ENCODE measurements at regions not wholly inside any gene's neighbourhood (a gene's known extent, or its start where the extent isn't known, plus 50 kb on each side); places are given as distances from the start of the nearest gene placed in this dataset.

- TF ChIP-seq, protein P1, sequence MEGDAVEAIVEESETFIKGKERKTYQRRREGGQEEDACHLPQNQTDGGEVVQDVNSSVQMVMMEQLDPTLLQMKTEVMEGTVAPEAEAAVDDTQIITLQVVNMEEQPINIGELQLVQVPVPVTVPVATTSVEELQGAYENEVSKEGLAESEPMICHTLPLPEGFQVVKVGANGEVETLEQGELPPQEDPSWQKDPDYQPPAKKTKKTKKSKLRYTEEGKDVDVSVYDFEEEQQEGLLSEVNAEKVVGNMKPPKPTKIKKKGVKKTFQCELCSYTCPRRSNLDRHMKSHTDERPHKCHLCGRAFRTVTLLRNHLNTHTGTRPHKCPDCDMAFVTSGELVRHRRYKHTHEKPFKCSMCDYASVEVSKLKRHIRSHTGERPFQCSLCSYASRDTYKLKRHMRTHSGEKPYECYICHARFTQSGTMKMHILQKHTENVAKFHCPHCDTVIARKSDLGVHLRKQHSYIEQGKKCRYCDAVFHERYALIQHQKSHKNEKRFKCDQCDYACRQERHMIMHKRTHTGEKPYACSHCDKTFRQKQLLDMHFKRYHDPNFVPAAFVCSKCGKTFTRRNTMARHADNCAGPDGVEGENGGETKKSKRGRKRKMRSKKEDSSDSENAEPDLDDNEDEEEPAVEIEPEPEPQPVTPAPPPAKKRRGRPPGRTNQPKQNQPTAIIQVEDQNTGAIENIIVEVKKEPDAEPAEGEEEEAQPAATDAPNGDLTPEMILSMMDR (IDR thresholded peaks at IDR 0.05), result no peak
- ATAC-seq (ENCODE audit: low FRiP score) (no peak), DNase-seq (ENCODE audit: low spot score) (no peak)
These were observed 350.5 kb downstream of the KCNRG start for GRCh38 chr13:50365408-50366391.

GRCh38 chr13:50366488-50367174 is 351.4 kb downstream of the KCNRG start:
- DNase-seq (ENCODE audit: low spot score) (no peak), ATAC-seq (ENCODE audit: low FRiP score) (no peak)
- TF ChIP-seq, protein P1 (IDR thresholded peaks at IDR 0.05), result no peak

GRCh38 chr13:50369646-50370045 is 354.4 kb downstream of the KCNRG start:
- TF ChIP-seq, protein P1 (IDR thresholded peaks at IDR 0.05), result no peak
- DNase-seq (ENCODE audit: low spot score) (no peak), ATAC-seq (ENCODE audit: low FRiP score) (no peak)

DNA sequence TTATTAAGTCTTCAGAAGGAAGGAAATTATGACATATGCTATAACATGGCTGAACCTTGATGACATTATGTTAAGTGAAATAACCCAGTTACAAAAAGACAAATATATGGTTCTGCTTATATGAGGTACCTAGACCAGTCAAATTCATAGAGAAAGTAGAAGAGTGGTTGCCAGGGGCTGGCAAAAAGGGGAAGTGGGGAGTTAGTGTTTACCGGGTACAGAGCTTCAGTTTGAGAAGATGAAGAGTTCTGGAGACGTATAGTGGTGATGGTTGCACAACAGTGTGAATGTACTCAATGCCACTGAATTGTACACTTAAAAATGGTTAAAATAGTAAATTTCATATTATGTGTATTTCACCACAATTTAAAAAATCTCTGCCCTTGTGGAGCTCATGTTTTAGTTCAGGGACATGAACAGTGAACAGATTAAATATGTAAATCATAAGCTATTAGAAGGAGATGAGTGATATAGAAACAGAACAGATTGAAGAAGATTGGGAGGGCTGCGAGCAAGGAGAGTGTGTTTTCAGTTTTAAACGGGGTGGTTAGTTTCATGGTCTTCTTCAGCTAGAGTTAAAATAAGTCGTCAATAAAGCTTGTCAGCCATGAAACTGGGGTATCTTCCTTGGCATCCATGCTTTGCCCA is 355.2 kb downstream of the KCNRG start:
- no peak for DNase-seq (ENCODE audit: low spot score)
- ATAC-seq (ENCODE audit: low FRiP score), result no peak
- TF ChIP-seq, protein P1 (IDR thresholded peaks at IDR 0.05), result no peak

DNA sequence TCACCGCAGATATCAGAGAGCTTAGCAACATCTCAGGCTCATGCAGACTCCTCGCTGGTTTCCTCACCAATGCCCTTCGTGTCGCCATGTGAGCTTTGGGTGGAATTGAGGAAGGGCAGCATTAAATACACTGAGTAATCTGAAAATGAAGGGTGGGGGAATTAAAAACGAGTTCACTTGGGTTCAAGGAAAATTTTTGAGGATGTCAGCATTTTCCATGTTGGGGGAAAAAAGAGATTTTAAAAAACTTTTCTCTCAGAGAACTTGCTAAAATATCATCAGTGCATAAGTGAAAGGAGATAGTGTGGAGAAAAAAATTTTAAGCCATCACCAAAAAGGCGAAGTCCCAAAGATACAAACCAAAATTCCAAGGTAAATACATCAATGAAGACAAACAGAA is 359.3 kb downstream of the KCNRG start:
- DNase-seq (ENCODE audit: low spot score), result no peak
- TF ChIP-seq, protein P1 (IDR thresholded peaks at IDR 0.05), result no peak
- ATAC-seq (ENCODE audit: low FRiP score), result no peak

- DNase-seq (ENCODE audit: low spot score), result no peak
- ATAC-seq (ENCODE audit: low FRiP score), result no peak
- TF ChIP-seq, protein P1 (IDR thresholded peaks at IDR 0.05), result no peak
These were observed 360.5 kb downstream of the KCNRG start for GRCh38 chr13:50375792-50376191.
